ENCODE measurements at regions not wholly inside any gene's neighbourhood (a gene's known extent, or its start where the extent isn't known, plus 50 kb on each side); places are given as distances from the start of the nearest gene placed in this dataset.
"Not testable (repeated sequence)": the region's sequence is repeated elsewhere in the genome, so short reads cannot be mapped to it uniquely, and the experiment has no call there.

DNA sequence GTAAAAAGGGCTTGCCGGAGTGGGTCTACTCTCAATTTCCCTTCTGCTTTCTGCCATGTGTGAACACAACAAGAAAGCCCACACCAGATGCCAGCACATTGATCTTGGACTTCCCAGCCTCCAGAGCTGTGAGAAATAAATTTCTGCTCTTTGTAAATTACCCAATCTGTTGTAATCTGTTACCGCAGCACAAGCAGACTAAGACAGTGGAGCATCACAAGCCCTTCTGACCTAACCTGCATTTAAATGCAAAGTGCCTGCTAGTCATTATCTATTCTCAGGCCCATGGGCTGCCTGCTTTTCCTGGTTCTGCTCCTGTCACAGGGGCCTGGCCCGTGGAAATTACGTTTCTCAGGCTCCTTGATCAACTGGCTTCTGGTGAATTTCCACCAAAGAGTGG is 199.3 kb upstream of the AUTS2 start:
- no peak for DNase-seq (ENCODE audit: low spot score)

GRCh38 chr7:69399401-69399800 is 198.9 kb upstream of the AUTS2 start:
- peak; percentile 9 for DNase-seq (ENCODE audit: low spot score)

GRCh38 chr7:69402696-69403095 is 195.6 kb upstream of the AUTS2 start:
- no peak for DNase-seq (ENCODE audit: low spot score)

- DNase-seq (ENCODE audit: low spot score): no peak
Measured at GRCh38 chr7:69403169-69403568, 195.1 kb upstream of the AUTS2 start.

DNA sequence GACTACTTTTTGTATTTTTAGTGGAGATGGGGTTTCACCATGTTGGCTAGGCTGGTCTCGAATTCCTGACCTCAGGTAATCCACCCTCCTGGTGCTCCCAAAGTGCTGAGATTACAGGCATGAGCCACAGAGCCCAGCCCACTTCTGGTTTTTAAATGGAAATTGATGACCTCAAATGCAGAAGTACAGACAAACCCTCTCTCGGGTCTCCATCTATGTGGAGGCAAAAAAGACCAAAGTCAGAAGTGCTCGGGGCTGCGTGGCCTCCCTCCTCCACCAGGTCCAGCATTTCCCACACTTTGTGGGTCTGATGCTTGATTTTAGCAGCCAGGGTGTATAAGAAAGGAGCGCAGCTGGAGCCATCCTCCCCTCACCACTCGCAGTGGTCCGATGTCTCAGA is 187.3 kb upstream of the AUTS2 start:
- no peak for DNase-seq (ENCODE audit: low spot score)

DNA sequence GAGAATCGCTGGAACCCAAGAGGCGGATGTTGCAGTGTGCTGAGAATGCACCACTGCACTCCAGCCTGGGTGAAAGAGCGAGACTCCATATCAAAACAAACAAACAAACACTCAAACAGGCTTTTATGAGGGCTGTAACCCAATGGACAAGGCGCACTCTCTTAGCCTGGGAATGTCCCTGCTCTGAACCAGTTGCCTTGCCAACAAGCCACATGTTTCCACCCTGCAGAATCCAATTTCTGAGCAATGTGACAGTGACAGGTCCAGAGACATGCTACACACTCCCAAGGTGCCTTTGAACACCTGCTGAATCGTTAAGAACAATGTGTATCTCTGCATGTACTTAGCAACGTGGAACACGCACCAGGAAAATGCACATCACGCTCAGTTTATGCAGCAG is 186.8 kb upstream of the AUTS2 start:
- DNase-seq (ENCODE audit: low spot score): no peak

DNA sequence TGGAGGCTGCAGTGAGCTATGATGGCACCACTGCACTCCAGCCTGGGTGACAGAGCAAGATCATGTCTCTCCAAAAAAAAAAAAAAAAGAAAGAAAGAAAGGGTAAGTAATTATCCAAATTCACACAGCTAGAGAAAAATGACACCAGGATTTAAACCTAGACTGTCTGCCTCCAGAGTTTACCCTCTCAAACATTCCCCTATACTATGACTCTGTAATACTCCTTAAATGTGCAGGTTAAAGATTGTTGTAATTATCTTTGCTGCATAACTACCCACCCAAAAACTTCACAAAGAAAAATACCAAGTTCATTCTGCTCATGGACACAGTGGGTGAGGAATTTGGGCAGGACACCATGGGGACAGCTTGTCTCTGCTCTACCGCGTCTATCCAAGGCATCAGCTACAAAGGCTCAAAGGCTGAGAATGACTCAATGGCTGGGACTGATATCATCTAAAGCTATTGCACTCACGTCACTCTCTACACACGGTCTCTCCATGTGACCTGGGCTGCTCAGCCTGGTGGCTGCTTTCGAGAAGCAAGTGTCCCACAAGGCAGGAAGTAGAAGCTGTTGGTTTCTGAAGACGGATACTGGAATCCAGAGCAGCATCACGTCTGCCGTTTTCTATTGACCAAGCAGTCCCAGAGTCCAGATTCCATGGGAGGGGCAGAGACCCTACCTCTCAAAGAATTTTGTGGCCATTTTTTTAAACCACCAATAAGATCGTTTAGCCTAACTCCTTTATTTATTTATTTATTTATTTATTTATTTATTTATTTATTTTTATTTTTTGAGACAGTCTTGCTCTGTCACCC is 185.7 kb upstream of the AUTS2 start:
- DNase-seq (ENCODE audit: low spot score): no peak

- no peak for DNase-seq (ENCODE audit: low spot score)
Measured at GRCh38 chr7:69414555-69414954, 183.7 kb upstream of the AUTS2 start.

GRCh38 chr7:69418869-69419670 is 179.2 kb upstream of the AUTS2 start:
- DNase-seq (ENCODE audit: low spot score): no peak

GRCh38 chr7:69419934-69420333 is 178.3 kb upstream of the AUTS2 start:
- DNase-seq (ENCODE audit: low spot score): no peak

DNA sequence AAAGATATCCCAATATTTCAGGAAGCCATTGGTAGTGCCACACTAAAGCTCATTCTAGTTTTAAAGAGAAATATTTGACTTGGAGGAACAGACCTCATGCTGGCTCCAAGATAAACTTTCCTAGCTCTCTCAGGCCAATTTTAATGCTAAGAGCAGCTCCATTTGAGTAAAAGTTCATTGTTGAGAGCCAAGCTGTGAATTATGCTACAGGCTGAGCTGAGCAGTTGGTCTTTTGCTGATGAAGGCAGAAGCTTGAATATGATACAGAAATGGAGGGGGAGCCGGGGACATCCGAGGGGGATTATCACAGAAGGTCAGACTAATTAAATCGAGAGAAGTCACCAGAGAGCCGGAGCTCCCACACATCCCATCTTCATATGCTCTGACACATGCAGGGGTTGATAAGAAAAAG is 175.7 kb upstream of the AUTS2 start:
- DNase-seq (ENCODE audit: low spot score): no peak

DNA sequence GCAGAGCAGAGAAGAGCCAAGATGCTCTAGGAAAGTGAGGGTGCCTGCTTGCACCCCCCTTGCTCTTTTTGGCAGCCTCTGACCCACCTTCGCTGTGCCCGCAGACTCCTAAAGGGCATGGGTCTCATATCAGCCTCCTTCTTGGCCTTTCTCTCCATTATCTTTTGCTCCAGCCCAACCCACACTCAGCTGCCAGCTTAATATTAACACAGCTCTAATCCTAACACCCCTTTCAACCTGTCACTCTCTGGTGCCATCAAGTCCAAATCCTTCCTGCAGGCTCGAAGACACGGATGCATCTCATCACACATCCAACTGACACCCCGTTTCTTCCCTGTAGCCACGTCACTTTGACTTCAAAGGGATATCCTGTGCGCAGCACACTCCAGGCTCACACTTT is 171.6 kb upstream of the AUTS2 start:
- DNase-seq (ENCODE audit: low spot score): no peak

- no peak for DNase-seq (ENCODE audit: low spot score)
Measured at GRCh38 chr7:69428089-69428488, 170.2 kb upstream of the AUTS2 start.

GRCh38 chr7:69429911-69430383 is 168.3 kb upstream of the AUTS2 start:
- no peak for DNase-seq (ENCODE audit: low spot score)

DNA sequence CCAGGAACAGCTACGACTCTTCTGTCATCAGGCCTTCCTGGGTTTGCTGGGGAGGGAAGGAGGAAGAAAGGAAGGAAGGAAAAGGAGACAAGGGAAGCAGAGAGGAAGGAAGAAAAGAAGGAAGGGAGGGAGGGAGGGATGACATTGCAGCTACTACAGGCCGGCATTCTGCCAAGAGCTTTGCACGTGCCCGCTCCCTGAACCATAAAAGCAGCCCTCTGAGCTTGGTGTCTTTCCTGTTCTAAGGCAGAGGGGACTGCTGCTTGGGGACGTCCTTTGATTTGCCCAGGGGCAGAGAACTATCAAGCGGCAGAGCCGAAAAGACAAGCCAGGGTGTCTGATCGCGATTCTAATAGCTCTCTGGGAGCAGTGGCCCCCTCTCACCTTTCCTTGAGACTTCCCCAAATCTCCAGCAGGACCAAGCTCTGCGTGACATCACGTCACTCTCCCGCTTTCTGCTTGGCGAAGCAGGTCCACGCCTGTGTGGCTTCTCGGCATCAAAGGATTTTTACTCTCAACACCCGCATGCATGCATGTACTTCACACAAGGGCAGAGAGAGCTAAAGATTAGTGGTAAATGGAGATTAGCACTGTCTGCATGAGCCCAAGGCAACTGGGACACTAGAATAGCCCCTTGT is 167.8 kb upstream of the AUTS2 start:
- DNase-seq (ENCODE audit: low spot score): no peak

GRCh38 chr7:69431626-69432025 is 166.6 kb upstream of the AUTS2 start:
- DNase-seq (ENCODE audit: low spot score): no peak

- not testable (repeated sequence) for DNase-seq (ENCODE audit: low spot score)
Measured at GRCh38 chr7:69432276-69432675, 166.0 kb upstream of the AUTS2 start.

GRCh38 chr7:69433081-69433480 is 165.2 kb upstream of the AUTS2 start:
- no peak for DNase-seq (ENCODE audit: low spot score)

- DNase-seq (ENCODE audit: low spot score): no peak
Measured at GRCh38 chr7:69434398-69434815, 163.9 kb upstream of the AUTS2 start.

DNA sequence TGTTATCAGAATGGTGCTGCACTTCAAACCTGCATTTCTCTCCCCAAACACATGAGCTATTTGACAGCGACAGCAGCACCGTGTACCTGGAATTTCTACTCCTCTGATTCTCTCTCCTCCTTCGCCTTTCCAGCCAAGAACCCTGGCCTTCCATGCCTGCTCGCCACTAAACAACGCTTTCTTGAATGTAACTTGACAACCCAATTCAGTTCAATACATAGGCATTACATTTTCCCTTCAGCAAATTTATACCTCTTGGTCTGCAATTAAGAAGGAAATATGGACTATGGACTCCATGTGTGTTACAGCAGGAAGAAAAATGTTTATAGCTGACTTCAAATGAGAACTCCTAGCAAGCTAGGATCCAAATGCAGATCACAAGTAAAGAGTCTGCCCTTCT is 162.6 kb upstream of the AUTS2 start:
- DNase-seq (ENCODE audit: low spot score): no peak

- no peak for DNase-seq (ENCODE audit: low spot score)
Measured at GRCh38 chr7:69436946-69437345, 161.3 kb upstream of the AUTS2 start.

DNA sequence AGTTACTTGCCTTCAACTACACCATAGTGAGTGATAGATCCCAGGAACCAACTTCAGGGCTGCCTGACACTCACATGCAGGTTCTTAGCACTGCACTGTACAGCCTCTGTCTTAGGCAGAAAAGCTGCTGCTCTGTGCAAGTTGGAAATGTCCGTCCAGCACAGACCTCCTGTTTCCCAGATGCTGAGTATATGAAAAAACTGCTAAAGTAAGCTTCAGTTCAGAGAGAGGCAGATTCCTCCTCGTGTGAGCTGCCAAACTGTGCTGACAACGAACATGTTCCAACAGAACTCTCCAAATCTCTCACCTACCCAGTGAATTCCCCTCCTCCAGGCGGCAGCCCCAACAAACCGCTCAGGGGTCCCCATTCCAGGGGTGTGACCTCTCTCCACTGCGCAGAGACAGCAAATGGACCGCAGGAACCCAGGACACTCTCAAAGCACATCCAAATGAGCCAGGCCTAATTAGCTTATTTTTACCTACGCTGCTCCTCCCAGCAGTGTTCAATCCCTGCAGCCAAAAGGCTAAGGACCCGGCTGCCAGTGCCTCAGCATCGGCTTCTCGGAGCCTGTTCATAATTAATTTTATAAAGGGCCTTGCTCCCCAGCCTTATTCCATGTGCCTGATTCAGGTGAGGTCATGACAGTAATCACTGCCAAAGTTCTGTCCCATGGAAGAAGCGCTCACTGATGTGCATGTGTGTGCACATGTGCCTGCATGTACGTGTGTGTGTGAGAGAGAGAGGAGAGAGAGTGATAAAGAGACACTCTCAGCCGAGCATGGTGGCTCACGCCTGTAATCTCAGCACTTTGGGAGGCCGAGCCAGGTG is 159.5 kb upstream of the AUTS2 start:
- no peak for DNase-seq (ENCODE audit: low spot score)

All from AG08396 (cell line).